Natural killer cell (primary cell): ENCODE measurements at regions not wholly inside any gene's neighbourhood (a gene's known extent, or its start where the extent isn't known, plus 50 kb on each side); places are given as distances from the start of the nearest gene placed in this dataset.

Source experiments
- ATAC-seq, 3 donors: fragments of 150-1000 bp in 2 of 3; fragments of 200-7000 bp in 1 of 3; cut with Tn5 transposase; 1 replicate in 1 of 3; 2 replicates in 2 of 3; pipeline ENCODE4 v1.10.0; 2021; ENCODE audit warnings: mild to moderate bottlenecking in 2 of 3, moderate library complexity in 2 of 3
- DNase-seq, 2 donors: peaks; one replicate each; pipeline versions ENCODE4 v3.0.0 to v3.0.0-alpha.2; 2013 to 2021; ENCODE audit warnings: mixed read lengths in 1 of 2
- H3K27ac ChIP-seq: one replicate; pipeline ENCODE4 v1.5.1; 2013; ENCODE audit warnings: mild to moderate bottlenecking, low read length
- H3K27me3 ChIP-seq: one replicate; pipeline ENCODE4 v1.6.1; 2013; ENCODE audit warnings: low read length; ENCODE audit not compliant: control insufficient read depth, insufficient read depth
- H3K36me3 ChIP-seq: one replicate; pipeline ENCODE4 v1.6.1; 2013; ENCODE audit warnings: low read length; ENCODE audit not compliant: control insufficient read depth, insufficient read depth
- H3K4me1 ChIP-seq: one replicate; pipeline ENCODE4 v1.6.1; 2013; ENCODE audit warnings: low read length; ENCODE audit not compliant: control insufficient read depth, insufficient read depth
- H3K4me3 ChIP-seq: one replicate; pipeline ENCODE4 v1.5.1; 2013; ENCODE audit warnings: low read length
- H3K9me3 ChIP-seq: one replicate; pipeline ENCODE4 v1.6.1; 2013; ENCODE audit warnings: low read length; ENCODE audit not compliant: control insufficient read depth, insufficient read depth
- H3K27ac Mint-ChIP-seq, 2 donors: one replicate each; pipeline ENCODE4 v1.8.0; 2022; ENCODE audit warnings: mild to moderate bottlenecking in 2 of 2, mixed read lengths in 2 of 2, moderate library complexity in 1 of 2
- H3K27me3 Mint-ChIP-seq, 2 donors: one replicate each; pipeline ENCODE4 v1.8.0; 2022; ENCODE audit warnings: low read depth in 2 of 2, mixed read lengths in 2 of 2
- H3K36me3 Mint-ChIP-seq: one replicate; pipeline ENCODE4 v1.8.0; 2022; ENCODE audit warnings: mixed read lengths
- H3K4me1 Mint-ChIP-seq, 2 donors: one replicate each; pipeline ENCODE4 v1.8.0; 2022; ENCODE audit warnings: mixed read lengths in 2 of 2
- H3K4me3 Mint-ChIP-seq: one replicate; pipeline ENCODE4 v1.8.0; 2022; ENCODE audit warnings: mild to moderate bottlenecking, moderate library complexity, mixed read lengths
- H3K9me3 Mint-ChIP-seq, 2 donors: one replicate each; pipeline ENCODE4 v1.8.0; 2022; ENCODE audit warnings: mixed read lengths in 2 of 2
- CTCF ChIP-seq: fragments of 200-600 bp; IDR thresholded peaks from one replicate; pipeline ENCODE4 v1.8.0; 2022; ENCODE audit warnings: antibody characterized with exemption
- WGBS: methylation state at CpG from one replicate; pipeline ENCODE4 v1.1.7; 2013; ENCODE audit warnings: missing lambda C conversion rate; ENCODE audit not compliant: insufficient coverage; 5-methylcytosine and 5-hydroxymethylcytosine counted together
- intact Hi-C: fragments of 100-400 bp; cut with micrococcal nuclease; formaldehyde crosslinking; loops from one replicate; pipeline ENCODE4 v1.14.2; 2022

GRCh38 chr10:109275960-109276359 lies 647.4 kb downstream of the XPNPEP1 start:
- Histone ChIP-seq H3K4me1 (no peaks in the 10 kb centered on the region), H3K27me3 (no peaks in the 10 kb centered on the region), H3K9me3 (peaks cover 3% of the 10 kb centered on the region), H3K36me3 (no peaks in the 10 kb centered on the region), H3K4me3 (no peak overlapping the region), H3K27ac (no peak overlapping the region)
- no peak for DNase-seq
- Mint-ChIP-seq H3K27me3 (no peaks in the 10 kb centered on the region), H3K4me3 (no peak overlapping the region), H3K27ac (no peak overlapping the region), H3K4me1 (no peaks in the 10 kb centered on the region), H3K9me3 (peaks cover 7 to 8% of the 10 kb centered on the region in 2 donors), H3K36me3 (no peaks in the 10 kb centered on the region)
- 82% methylated on average over 1 of the region's 1 CpG for WGBS
- ATAC-seq: no peak
- no peak for TF ChIP-seq CTCF
- intact Hi-C loops: no loop called here

GRCh38 chr10:109274681-109275080 lies 648.6 kb downstream of the XPNPEP1 start:
- ATAC-seq: no peak
- no peak overlapping the region for H3K27ac Mint-ChIP-seq

GRCh38 chr10:109270173-109270572 lies 653.1 kb downstream of the XPNPEP1 start:
- Mint-ChIP-seq H3K27ac (no peak overlapping the region), H3K27me3 (no peaks in the 10 kb centered on the region), H3K36me3 (no peaks in the 10 kb centered on the region), H3K4me1 (no peaks in the 10 kb centered on the region), H3K9me3 (peaks cover 17 to 20% of the 10 kb centered on the region in 2 donors), H3K4me3 (no peak overlapping the region)
- no peaks in the 10 kb centered on the region for H3K27me3 ChIP-seq
- WGBS: no CpG with 5 or more reads among the region's 2 CpGs
- ATAC-seq (no peak), DNase-seq (no peak)
- no peak overlapping the region for H3K4me3 ChIP-seq
- no peaks in the 10 kb centered on the region for H3K4me1 ChIP-seq
- H3K36me3 ChIP-seq: no peaks in the 10 kb centered on the region
- TF ChIP-seq CTCF: no peak
- H3K27ac ChIP-seq: no peak overlapping the region
- intact Hi-C loops: no loop called here
- no peaks in the 10 kb centered on the region for H3K9me3 ChIP-seq

More at GRCh38 chr10:109274681-109275080, 648.6 kb downstream of the XPNPEP1 start:
- intact Hi-C loops: no loop called here
- Histone ChIP-seq H3K9me3 (peaks cover 3% of the 10 kb centered on the region), H3K27ac (no peak overlapping the region), H3K36me3 (no peaks in the 10 kb centered on the region), H3K4me1 (no peaks in the 10 kb centered on the region), H3K4me3 (no peak overlapping the region), H3K27me3 (no peaks in the 10 kb centered on the region)
- no peak for TF ChIP-seq CTCF
- no peaks in the 10 kb centered on the region for H3K27me3 Mint-ChIP-seq
- H3K4me1 Mint-ChIP-seq: no peaks in the 10 kb centered on the region
- WGBS: 60% methylated on average over 2 of the region's 2 CpGs
- H3K36me3 Mint-ChIP-seq: no peaks in the 10 kb centered on the region
- peaks cover 7 to 12% of the 10 kb centered on the region in 2 donors for H3K9me3 Mint-ChIP-seq
- no peak for DNase-seq
- H3K4me3 Mint-ChIP-seq: no peak overlapping the region

GRCh38 chr10:109264004-109264403 lies 659.3 kb downstream of the XPNPEP1 start:
- H3K36me3 Mint-ChIP-seq: no peaks in the 10 kb centered on the region
- no peak overlapping the region for H3K4me3 ChIP-seq
- no peaks in the 10 kb centered on the region for H3K4me1 Mint-ChIP-seq
- H3K27ac ChIP-seq: no peak overlapping the region
- H3K4me1 ChIP-seq: no peaks in the 10 kb centered on the region
- peaks cover 19 to 22% of the 10 kb centered on the region in 2 donors for H3K9me3 Mint-ChIP-seq
- no peak overlapping the region for H3K27ac Mint-ChIP-seq
- H3K9me3 ChIP-seq: peaks cover 4% of the 10 kb centered on the region
- intact Hi-C loops: no loop called here
- H3K36me3 ChIP-seq: no peaks in the 10 kb centered on the region
- TF ChIP-seq CTCF: no peak
- DNase-seq (no peak), ATAC-seq (no peak)
- no peak overlapping the region for H3K4me3 Mint-ChIP-seq
- 89% methylated on average over 3 of the region's 3 CpGs for WGBS
- no peaks in the 10 kb centered on the region for H3K27me3 Mint-ChIP-seq
- no peaks in the 10 kb centered on the region for H3K27me3 ChIP-seq
